Stimulated activated memory B cell treated with anti-CD40 and anti-IgM and Interleukin-4, amounts not matched to agents 10 μg/mL and 1 μg/mL and 100 μg/mL, for 72 hours (primary cell): ENCODE measurements at regions not wholly inside any gene's neighbourhood (a gene's known extent, or its start where the extent isn't known, plus 50 kb on each side); places are given as distances from the start of the nearest gene placed in this dataset.

Source experiments
- ATAC-seq: fragments of 150-1000 bp; cut with Tn5 transposase; 2 replicates; pipeline ENCODE4 v1.10.0; 2021
- H3K27ac Mint-ChIP-seq: one replicate; pipeline ENCODE4 v1.8.0; 2022; ENCODE audit warnings: mild to moderate bottlenecking, mixed read lengths
- H3K27me3 Mint-ChIP-seq: one replicate; pipeline ENCODE4 v1.8.0; 2022; ENCODE audit warnings: mixed read lengths
- H3K36me3 Mint-ChIP-seq: one replicate; pipeline ENCODE4 v1.8.0; 2022; ENCODE audit warnings: mixed read lengths
- H3K4me1 Mint-ChIP-seq: one replicate; pipeline ENCODE4 v1.8.0; 2022; ENCODE audit warnings: mixed read lengths
- H3K4me3 Mint-ChIP-seq: one replicate; pipeline ENCODE4 v1.8.0; 2022; ENCODE audit warnings: mild to moderate bottlenecking, moderate library complexity, mixed read lengths
- H3K9me3 Mint-ChIP-seq: one replicate; pipeline ENCODE4 v1.8.0; 2022; ENCODE audit warnings: mixed read lengths

- Mint-ChIP-seq H3K9me3 (no peaks in the 10 kb centered on the region), H3K27ac (no peak overlapping the region), H3K4me1 (no peaks in the 10 kb centered on the region), H3K36me3 (no peaks in the 10 kb centered on the region), H3K4me3 (no peak overlapping the region), H3K27me3 (no peaks in the 10 kb centered on the region)
- no peak for ATAC-seq
Measured at GRCh38 chr13:79745081-79745480, 264.1 kb downstream of the NDFIP2 start.

DNA sequence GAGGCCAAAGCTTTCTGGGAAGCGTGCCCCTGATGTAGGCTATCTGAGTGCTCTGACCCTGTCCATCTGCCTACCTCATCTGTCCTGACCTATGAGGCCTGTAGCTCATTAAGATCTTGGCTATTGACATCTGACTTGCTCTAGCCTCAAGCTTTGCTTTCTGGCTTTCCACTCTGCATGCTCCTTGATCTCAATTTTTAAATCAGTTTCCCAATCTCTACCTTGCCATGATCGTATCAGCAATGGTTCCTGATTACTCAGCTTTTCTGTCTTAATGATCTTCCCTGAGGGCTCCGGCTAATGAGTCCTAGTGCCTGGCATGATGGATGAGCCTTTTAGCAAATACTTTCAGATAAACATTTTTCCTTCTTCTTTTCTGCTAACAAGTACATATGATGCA is 262.0 kb downstream of the NDFIP2 start:
- Mint-ChIP-seq H3K9me3 (no peaks in the 10 kb centered on the region), H3K36me3 (no peaks in the 10 kb centered on the region), H3K27ac (no peak overlapping the region), H3K4me3 (no peak overlapping the region), H3K27me3 (no peaks in the 10 kb centered on the region), H3K4me1 (no peaks in the 10 kb centered on the region)
- ATAC-seq: no peak

DNA sequence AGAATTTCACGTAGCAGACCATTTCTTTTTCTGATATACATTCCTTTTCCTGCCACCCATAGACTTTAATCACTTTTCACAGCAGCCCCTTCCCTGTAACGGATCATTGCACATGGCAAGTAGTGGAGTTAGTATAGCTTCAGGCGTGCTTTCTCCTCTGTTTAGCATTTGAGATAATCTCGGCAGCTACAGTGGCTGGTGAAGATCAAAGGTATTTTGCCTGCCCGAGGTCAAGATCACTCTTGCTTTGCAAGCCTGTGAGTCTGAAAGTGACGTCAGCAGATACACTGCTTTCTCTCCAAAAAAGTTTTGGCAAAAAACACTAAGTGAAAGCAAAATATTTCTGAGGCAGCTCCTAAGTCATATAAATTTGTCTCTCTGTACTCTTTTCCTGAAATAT is 260.0 kb downstream of the NDFIP2 start:
- no peaks in the 10 kb centered on the region for H3K36me3 Mint-ChIP-seq
- no peak overlapping the region for H3K27ac Mint-ChIP-seq
- no peak for ATAC-seq
- H3K4me1 Mint-ChIP-seq: no peaks in the 10 kb centered on the region
- no peak overlapping the region for H3K4me3 Mint-ChIP-seq
- H3K9me3 Mint-ChIP-seq: no peaks in the 10 kb centered on the region
- H3K27me3 Mint-ChIP-seq: no peaks in the 10 kb centered on the region

- Mint-ChIP-seq H3K27ac (no peak overlapping the region), H3K27me3 (no peaks in the 10 kb centered on the region), H3K4me1 (no peaks in the 10 kb centered on the region), H3K4me3 (no peak overlapping the region), H3K36me3 (no peaks in the 10 kb centered on the region), H3K9me3 (peaks cover 7% of the 10 kb centered on the region)
- ATAC-seq: no peak
Measured at GRCh38 chr13:79736356-79736755, 255.4 kb downstream of the NDFIP2 start.

GRCh38 chr13:79735228-79735627 is 254.3 kb downstream of the NDFIP2 start:
- no peaks in the 10 kb centered on the region for H3K4me1 Mint-ChIP-seq
- no peaks in the 10 kb centered on the region for H3K27me3 Mint-ChIP-seq
- H3K36me3 Mint-ChIP-seq: no peaks in the 10 kb centered on the region
- H3K9me3 Mint-ChIP-seq: peaks cover 10% of the 10 kb centered on the region
- ATAC-seq: no peak
- no peak overlapping the region for H3K4me3 Mint-ChIP-seq
- no peak overlapping the region for H3K27ac Mint-ChIP-seq

DNA sequence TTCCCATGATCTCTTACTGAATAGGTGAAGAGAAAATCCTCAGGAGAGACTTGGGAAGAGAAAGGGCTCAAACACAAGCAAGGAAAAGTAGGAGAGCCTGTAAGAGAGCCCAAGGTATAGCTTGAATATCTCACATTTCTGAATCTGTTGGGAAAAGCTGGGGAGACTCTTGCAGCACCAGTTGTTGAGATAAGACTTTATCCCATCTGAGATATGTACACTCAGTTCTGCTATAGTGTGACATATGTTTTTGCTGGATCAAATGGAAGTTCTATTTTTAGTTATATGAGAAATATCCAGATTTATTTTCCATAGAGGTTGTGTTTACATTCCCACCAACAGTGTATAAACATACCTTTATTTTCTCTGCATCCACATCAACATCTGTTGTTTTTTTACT is 246.1 kb downstream of the NDFIP2 start:
- ATAC-seq: no peak
- H3K9me3 Mint-ChIP-seq: peaks cover 5% of the 10 kb centered on the region
- no peak overlapping the region for H3K27ac Mint-ChIP-seq
- H3K4me3 Mint-ChIP-seq: no peak overlapping the region
- H3K4me1 Mint-ChIP-seq: no peaks in the 10 kb centered on the region
- H3K36me3 Mint-ChIP-seq: no peaks in the 10 kb centered on the region
- H3K27me3 Mint-ChIP-seq: no peaks in the 10 kb centered on the region

GRCh38 chr13:79725841-79726240 is 244.9 kb downstream of the NDFIP2 start:
- H3K4me1 Mint-ChIP-seq: no peaks in the 10 kb centered on the region
- no peaks in the 10 kb centered on the region for H3K36me3 Mint-ChIP-seq
- no peak for ATAC-seq
- H3K9me3 Mint-ChIP-seq: peaks cover 4% of the 10 kb centered on the region
- H3K27ac Mint-ChIP-seq: no peak overlapping the region
- H3K4me3 Mint-ChIP-seq: no peak overlapping the region
- no peaks in the 10 kb centered on the region for H3K27me3 Mint-ChIP-seq

GRCh38 chr13:79724348-79725103 is 243.6 kb downstream of the NDFIP2 start:
- ATAC-seq: no peak
- Mint-ChIP-seq H3K27me3 (no peaks in the 10 kb centered on the region), H3K36me3 (no peaks in the 10 kb centered on the region), H3K27ac (no peak overlapping the region), H3K4me1 (no peaks in the 10 kb centered on the region), H3K9me3 (peaks cover 2% of the 10 kb centered on the region), H3K4me3 (no peak overlapping the region)

DNA sequence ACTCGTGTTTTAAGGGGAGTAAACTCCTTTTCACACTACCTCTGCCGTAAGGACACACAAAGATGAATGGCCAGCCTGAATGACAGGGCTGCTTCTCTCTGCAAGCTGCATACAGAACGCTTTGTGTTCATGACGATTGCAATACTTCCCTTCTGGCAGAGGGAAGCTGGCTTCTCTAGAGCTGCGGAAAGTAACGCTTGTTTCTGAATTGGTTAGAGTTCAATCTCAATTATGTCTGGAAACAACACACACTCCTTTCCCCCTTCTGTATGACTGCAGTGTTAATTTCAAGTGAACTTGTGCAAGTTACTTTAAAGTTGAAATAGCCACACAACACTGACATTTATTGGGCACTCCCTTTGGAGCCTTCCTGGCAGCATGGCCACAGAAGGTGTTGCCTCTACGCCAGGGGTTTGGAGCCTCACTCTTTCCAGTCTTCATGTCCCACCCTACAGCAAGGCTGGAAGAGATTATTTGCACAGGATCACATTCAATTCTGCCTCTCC is 242.6 kb downstream of the NDFIP2 start:
- Mint-ChIP-seq H3K9me3 (peaks cover 1% of the 10 kb centered on the region), H3K36me3 (no peaks in the 10 kb centered on the region), H3K27ac (no peak overlapping the region), H3K4me1 (no peaks in the 10 kb centered on the region), H3K27me3 (no peaks in the 10 kb centered on the region), H3K4me3 (no peak overlapping the region)
- no peak for ATAC-seq

DNA sequence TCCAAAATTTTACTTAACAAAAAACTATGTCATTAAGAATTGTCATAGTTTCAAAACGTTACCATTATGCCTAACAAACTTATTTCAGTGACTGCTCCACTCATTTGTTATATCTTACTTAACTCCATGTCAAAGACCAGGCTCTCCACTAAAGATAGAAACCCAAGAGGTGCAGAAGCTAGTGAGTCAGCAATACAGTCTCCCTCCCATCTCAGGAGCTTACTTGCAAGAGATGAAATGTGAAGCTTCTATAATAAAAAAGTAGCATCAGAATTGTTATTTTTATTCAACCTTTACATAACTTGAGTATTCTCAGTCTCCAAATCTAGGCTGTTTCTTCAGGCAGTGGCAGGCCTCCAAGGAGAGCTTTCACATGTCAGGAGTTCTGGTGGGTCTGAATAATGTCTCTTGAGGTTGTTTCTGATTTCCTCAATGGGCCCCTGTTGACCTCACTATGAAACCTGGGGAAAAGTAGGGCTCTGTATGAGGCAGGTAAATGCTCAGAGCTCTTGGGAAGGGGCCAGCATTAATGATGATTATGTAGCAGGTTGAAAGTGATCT is 242.0 kb downstream of the NDFIP2 start:
- no peak for ATAC-seq
- Mint-ChIP-seq H3K36me3 (no peaks in the 10 kb centered on the region), H3K27ac (no peak overlapping the region), H3K4me3 (no peak overlapping the region), H3K9me3 (peaks cover 6% of the 10 kb centered on the region), H3K4me1 (no peaks in the 10 kb centered on the region), H3K27me3 (no peaks in the 10 kb centered on the region)

GRCh38 chr13:79716191-79716590 is 235.2 kb downstream of the NDFIP2 start:
- peaks cover 9% of the 10 kb centered on the region for H3K9me3 Mint-ChIP-seq
- H3K4me3 Mint-ChIP-seq: no peak overlapping the region
- no peaks in the 10 kb centered on the region for H3K4me1 Mint-ChIP-seq

DNA sequence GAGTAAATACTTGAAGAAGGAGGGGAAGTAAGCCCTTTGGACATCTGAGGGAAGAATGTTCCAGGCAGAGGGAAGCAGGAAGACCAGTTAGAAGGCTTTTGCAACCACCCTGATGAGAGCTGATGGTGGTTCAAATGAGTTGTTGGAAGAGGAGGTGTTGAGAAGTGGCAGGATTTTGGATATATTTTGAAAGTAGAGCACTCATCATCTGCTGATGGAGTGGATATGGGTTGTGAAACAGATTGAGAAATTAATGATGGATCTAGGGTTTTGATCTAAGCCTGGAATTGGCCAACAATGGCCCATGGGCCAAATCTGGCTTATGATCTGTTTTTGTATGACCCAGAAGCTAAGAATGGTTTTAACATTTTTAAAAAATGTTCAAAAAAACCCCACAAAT is 230.7 kb downstream of the NDFIP2 start:
- peaks cover 3% of the 10 kb centered on the region for H3K9me3 Mint-ChIP-seq
- H3K36me3 Mint-ChIP-seq: no peaks in the 10 kb centered on the region

More at GRCh38 chr13:79716191-79716590, 235.2 kb downstream of the NDFIP2 start:
- ATAC-seq: no peak
- Mint-ChIP-seq H3K27ac (no peak overlapping the region), H3K36me3 (no peaks in the 10 kb centered on the region), H3K27me3 (peaks cover 12% of the 10 kb centered on the region)

DNA sequence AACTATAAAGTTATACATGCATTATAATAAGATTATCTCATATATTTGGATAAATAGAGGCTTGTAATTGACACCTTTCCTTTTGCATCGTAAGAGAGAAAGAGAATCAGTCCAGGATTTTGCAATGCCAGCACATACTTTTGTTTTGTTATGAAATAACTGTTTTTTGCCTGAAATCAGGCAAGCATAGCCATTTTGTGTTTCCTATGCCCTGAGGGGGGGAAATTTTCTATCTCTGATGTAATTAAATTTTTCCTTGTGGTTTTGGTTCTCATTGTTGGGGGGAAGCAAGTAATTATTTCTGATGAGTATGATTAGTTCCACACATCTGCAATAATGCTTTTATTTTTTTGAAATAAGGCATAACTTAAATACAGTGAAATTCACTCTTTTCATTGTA is 229.4 kb downstream of the NDFIP2 start:
- ATAC-seq: no peak
- H3K27me3 Mint-ChIP-seq: peaks cover 14% of the 10 kb centered on the region
- H3K9me3 Mint-ChIP-seq: peaks cover 3% of the 10 kb centered on the region
- H3K4me1 Mint-ChIP-seq: no peaks in the 10 kb centered on the region
- H3K36me3 Mint-ChIP-seq: no peaks in the 10 kb centered on the region
- H3K27ac Mint-ChIP-seq: no peak overlapping the region
- no peak overlapping the region for H3K4me3 Mint-ChIP-seq

More for the DNA sequence above, 230.7 kb downstream of the NDFIP2 start:
- no peak for ATAC-seq
- Mint-ChIP-seq H3K27ac (no peak overlapping the region), H3K4me3 (no peak overlapping the region), H3K4me1 (no peaks in the 10 kb centered on the region), H3K27me3 (peaks cover 14% of the 10 kb centered on the region)

- H3K27ac Mint-ChIP-seq: no peak overlapping the region
- H3K4me3 Mint-ChIP-seq: no peak overlapping the region
- peaks cover 3% of the 10 kb centered on the region for H3K9me3 Mint-ChIP-seq
- no peaks in the 10 kb centered on the region for H3K36me3 Mint-ChIP-seq
- ATAC-seq: no peak
- H3K27me3 Mint-ChIP-seq: peaks cover 14% of the 10 kb centered on the region
- no peaks in the 10 kb centered on the region for H3K4me1 Mint-ChIP-seq
Measured at GRCh38 chr13:79709471-79709870, 228.5 kb downstream of the NDFIP2 start.

DNA sequence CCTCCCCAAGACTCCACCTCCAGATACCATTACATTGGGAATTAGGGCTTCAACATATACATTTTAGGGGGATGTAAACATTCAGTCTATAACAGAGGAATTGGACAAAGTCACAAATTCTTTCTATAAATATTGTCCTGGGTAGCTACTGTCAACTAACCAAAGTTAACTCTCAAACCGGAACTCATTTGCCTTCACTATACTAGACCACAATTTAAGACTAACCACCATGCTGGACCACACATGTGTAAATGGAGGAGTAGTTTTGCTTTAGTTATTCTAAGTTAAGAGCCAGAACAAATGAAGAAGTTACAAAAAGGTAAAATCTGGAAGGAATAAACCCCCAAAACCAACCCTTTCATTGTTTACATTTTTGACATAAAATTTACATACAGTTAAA is 222.8 kb downstream of the NDFIP2 start:
- Mint-ChIP-seq H3K4me3 (no peak overlapping the region), H3K27me3 (no peaks in the 10 kb centered on the region), H3K36me3 (no peaks in the 10 kb centered on the region), H3K4me1 (no peaks in the 10 kb centered on the region), H3K9me3 (no peaks in the 10 kb centered on the region), H3K27ac (no peak overlapping the region)
- no peak for ATAC-seq

DNA sequence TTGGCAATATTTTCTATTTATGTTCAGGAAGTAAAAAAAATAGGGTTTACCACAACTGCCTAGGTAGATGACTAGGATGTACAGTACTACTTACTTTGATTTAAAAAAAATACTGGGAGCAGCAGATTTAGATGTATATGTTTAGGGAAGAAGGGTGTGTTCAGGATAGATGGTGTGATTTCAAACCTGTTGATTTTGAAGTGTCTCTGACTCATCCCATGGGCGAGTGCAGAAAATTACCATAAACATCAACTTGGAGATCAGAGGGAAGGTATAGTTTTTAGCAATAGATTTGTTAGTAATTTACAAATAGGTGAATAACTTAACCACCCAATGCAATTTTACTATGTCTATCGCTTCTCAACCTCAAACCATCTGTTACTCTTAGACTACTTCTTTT is 214.8 kb downstream of the NDFIP2 start:
- no peak for ATAC-seq
- H3K9me3 Mint-ChIP-seq: no peaks in the 10 kb centered on the region
- H3K4me1 Mint-ChIP-seq: no peaks in the 10 kb centered on the region
- no peak overlapping the region for H3K4me3 Mint-ChIP-seq
- H3K27me3 Mint-ChIP-seq: no peaks in the 10 kb centered on the region
- no peak overlapping the region for H3K27ac Mint-ChIP-seq
- no peaks in the 10 kb centered on the region for H3K36me3 Mint-ChIP-seq
